H9 (cell line): ENCODE measurements at regions not wholly inside any gene's neighbourhood (a gene's known extent, or its start where the extent isn't known, plus 50 kb on each side); places are given as distances from the start of the nearest gene placed in this dataset.

Experiments used
- DNase-seq: peaks from one replicate; pipeline ENCODE4 v3.0.0-alpha.2; 2017
- H2AFZ ChIP-seq: one replicate; pipeline ENCODE4 v1.6.1; 2013; ENCODE audit warnings: mild to moderate bottlenecking, low read length, control low read depth, moderate library complexity
- H2AK5ac ChIP-seq: 2 replicates; pipeline ENCODE4 v1.6.1; 2013; ENCODE audit warnings: low read length, control low read depth, mixed read lengths; ENCODE audit not compliant: insufficient read length
- H2BK120ac ChIP-seq: one replicate; pipeline ENCODE4 v1.6.1; 2013; ENCODE audit warnings: low read depth, mild to moderate bottlenecking, low read length, control low read depth, inconsistent platforms; ENCODE audit not compliant: poor library complexity, severe bottlenecking
- H2BK12ac ChIP-seq: 2 replicates; pipeline ENCODE4 v1.6.1; 2013; ENCODE audit warnings: low read length, control low read depth, mixed read lengths, low read depth; ENCODE audit not compliant: insufficient read length
- H2BK15ac ChIP-seq: 2 replicates; pipeline ENCODE4 v1.6.1; 2013; ENCODE audit warnings: low read depth, low read length, control low read depth
- H2BK20ac ChIP-seq: one replicate; pipeline ENCODE4 v1.6.1; 2013; ENCODE audit warnings: low read depth, mild to moderate bottlenecking, low read length, control low read depth, inconsistent platforms; ENCODE audit not compliant: poor library complexity, severe bottlenecking
- H2BK5ac ChIP-seq: 2 replicates; pipeline ENCODE4 v1.6.1; 2013; ENCODE audit warnings: low read length, control low read depth, mixed read lengths; ENCODE audit not compliant: insufficient read length
- H3K14ac ChIP-seq: 2 replicates; pipeline ENCODE4 v1.6.1; 2013; ENCODE audit warnings: low read length, control low read depth; ENCODE audit not compliant: insufficient read depth
- H3K18ac ChIP-seq: 2 replicates; pipeline ENCODE4 v1.6.1; 2013; ENCODE audit warnings: low read depth, mild to moderate bottlenecking, mixed read lengths, low read length, control low read depth; ENCODE audit not compliant: insufficient read length
- H3K23ac ChIP-seq: 2 replicates; pipeline ENCODE4 v1.6.1; 2013; ENCODE audit warnings: low read length, control low read depth, mixed read lengths, low read depth; ENCODE audit not compliant: insufficient read length
- H3K23me2 ChIP-seq: 2 replicates; pipeline ENCODE4 v1.6.1; 2013; ENCODE audit warnings: low read depth, mild to moderate bottlenecking, mixed read lengths, low read length, control low read depth; ENCODE audit not compliant: insufficient read length, poor library complexity, severe bottlenecking
- H3K27ac ChIP-seq: 2 replicates; pipeline ENCODE4 v1.5.1; 2013; ENCODE audit warnings: low read length, control low read depth, mixed read lengths, low read depth; ENCODE audit not compliant: insufficient read length
- H3K27me3 ChIP-seq: 2 replicates; pipeline ENCODE4 v1.6.1; 2013; ENCODE audit warnings: low read length, control low read depth, inconsistent platforms; ENCODE audit not compliant: insufficient read depth
- H3K4ac ChIP-seq: 2 replicates; pipeline ENCODE4 v1.6.1; 2013; ENCODE audit warnings: low read depth, mild to moderate bottlenecking, control low read depth, inconsistent platforms, low read length, moderate library complexity
- H3K4me1 ChIP-seq: 2 replicates; pipeline ENCODE4 v1.6.1; 2013; ENCODE audit warnings: low read length, control low read depth, inconsistent platforms; ENCODE audit not compliant: insufficient read depth
- H3K4me2 ChIP-seq: 2 replicates; pipeline ENCODE4 v1.6.1; 2013; ENCODE audit warnings: low read length, control low read depth, mixed read lengths; ENCODE audit not compliant: insufficient read length, insufficient read depth
- H3K56ac ChIP-seq: 2 replicates; pipeline ENCODE4 v1.6.1; 2013; ENCODE audit warnings: low read depth, mild to moderate bottlenecking, mixed read lengths, low read length, control low read depth; ENCODE audit not compliant: insufficient read length
- H3K79me1 ChIP-seq: 2 replicates; pipeline ENCODE4 v1.6.1; 2013; ENCODE audit warnings: low read depth, mild to moderate bottlenecking, moderate library complexity, low read length, control low read depth, inconsistent platforms; ENCODE audit not compliant: insufficient read depth, poor library complexity, severe bottlenecking
- H3K79me2 ChIP-seq: 2 replicates; pipeline ENCODE4 v1.6.1; 2013; ENCODE audit warnings: low read length, control low read depth, inconsistent platforms; ENCODE audit not compliant: insufficient read depth
- H3K9ac ChIP-seq: 2 replicates; pipeline ENCODE4 v1.6.1; 2013; ENCODE audit warnings: low read length, control low read depth, mixed read lengths; ENCODE audit not compliant: insufficient read length; ENCODE audit errors: extremely low read depth
- H3K9me3 ChIP-seq: one replicate; pipeline ENCODE4 v1.6.1; 2013; ENCODE audit warnings: low read depth, low read length, inconsistent platforms; ENCODE audit not compliant: control insufficient read depth
- H3T11ph ChIP-seq: one replicate; pipeline ENCODE4 v1.6.1; 2013; ENCODE audit warnings: mild to moderate bottlenecking, low read length, control low read depth, inconsistent platforms
- H4K20me1 ChIP-seq: one replicate; pipeline ENCODE4 v1.6.1; 2013; ENCODE audit not compliant: control insufficient read depth, insufficient read length, insufficient read depth
- H4K5ac ChIP-seq: 2 replicates; pipeline ENCODE4 v1.6.1; 2013; ENCODE audit warnings: low read depth, mild to moderate bottlenecking, mixed read lengths, low read length, control low read depth; ENCODE audit not compliant: insufficient read length
- H4K8ac ChIP-seq: replicated peaks from 2 replicates; pipeline ENCODE4 v1.6.1; 2013; ENCODE audit warnings: low read length, control low read depth, mixed read lengths, low read depth; ENCODE audit not compliant: insufficient read length
- H4K91ac ChIP-seq: 2 replicates; pipeline ENCODE4 v1.6.1; 2013; ENCODE audit warnings: low read depth, mild to moderate bottlenecking, moderate library complexity, mixed read lengths, low read length, control low read depth; ENCODE audit not compliant: insufficient read length
- H3K27ac Mint-ChIP-seq, 3 experiments: 2 replicates in 2 of 3; 3 replicates in 1 of 3; pipeline ENCODE4 v1.8.0; 2020 to 2021; ENCODE audit warnings: mixed read lengths in 3 of 3, mild to moderate bottlenecking in 1 of 3, moderate library complexity in 1 of 3
- H3K27me3 Mint-ChIP-seq: 2 replicates; pipeline ENCODE4 v1.8.0; 2021; ENCODE audit warnings: low read depth, mild to moderate bottlenecking, moderate library complexity, mixed read lengths
- H3K36me3 Mint-ChIP-seq, 3 experiments: 2 replicates in 2 of 3; 3 replicates in 1 of 3; pipeline ENCODE4 v1.8.0; 2020 to 2021; ENCODE audit warnings: low read depth in 3 of 3, mixed read lengths in 3 of 3; ENCODE audit not compliant: insufficient read depth in 1 of 3
- H3K4me1 Mint-ChIP-seq, 2 experiments: 2 replicates each; pipeline ENCODE4 v1.8.0; 2020; ENCODE audit warnings: mixed read lengths in 2 of 2
- H3K4me3 Mint-ChIP-seq, 2 experiments: 2 replicates in 1 of 2; 3 replicates in 1 of 2; pipeline ENCODE4 v1.8.0; 2020 to 2021; ENCODE audit warnings: mild to moderate bottlenecking in 2 of 2, mixed read lengths in 2 of 2, moderate library complexity in 1 of 2
- H3K9me3 Mint-ChIP-seq, 2 experiments: 2 replicates in 1 of 2; 3 replicates in 1 of 2; pipeline ENCODE4 v1.8.0; 2020; ENCODE audit warnings: mild to moderate bottlenecking in 2 of 2, mixed read lengths in 2 of 2, moderate library complexity in 1 of 2
- WGBS: extraction: QIAGEN DNeasy Blood & Tissue Kit; methylation state at CpG from one replicate; pipeline ENCODE4 v1.1.7; 2013; ENCODE audit warnings: missing lambda C conversion rate, low lambda C conversion rate, mixed read lengths; ENCODE audit not compliant: insufficient read length; ENCODE audit errors: extremely low coverage; 5-methylcytosine and 5-hydroxymethylcytosine counted together
- TF ChIP-seq, protein P1 (sequence below): fragments of 200-600 bp; sonication (generic); conservative IDR thresholded peaks from 3 replicates; pipeline ENCODE4 v1.8.0; 2021; ENCODE audit warnings: antibody characterized with exemption, mild to moderate bottlenecking

DNA sequence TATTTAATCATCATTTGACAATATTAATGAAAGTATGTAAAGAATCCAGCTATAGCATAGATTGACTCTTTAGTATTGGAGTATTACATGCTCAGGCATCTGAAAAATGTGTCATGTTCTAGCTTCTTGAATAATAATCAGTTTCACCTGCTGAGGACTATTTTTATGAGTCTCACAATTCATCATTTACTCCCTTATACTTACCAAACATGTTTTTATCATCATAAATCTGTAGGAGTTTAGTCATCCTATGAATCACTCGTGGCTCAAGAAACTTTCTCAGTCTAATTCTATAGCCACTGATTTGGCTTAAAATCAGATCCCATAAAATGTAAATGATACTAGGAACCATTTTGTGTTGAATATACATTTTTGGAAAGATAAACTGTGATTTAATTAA is 1616.1 kb downstream of the C4orf33 start:
- Histone ChIP-seq H3K23ac (no peak overlapping the region), H2BK15ac (no peak overlapping the region), H3K4me1 (no peaks in the 10 kb centered on the region), H2BK12ac (no peak overlapping the region), H4K91ac (no peak overlapping the region), H3K4me2 (no peak overlapping the region), H3K27me3 (no peaks in the 10 kb centered on the region), H3K56ac (no peak overlapping the region), H2BK20ac (no peak overlapping the region), H3K18ac (no peak overlapping the region), H3K14ac (no peak overlapping the region), H4K20me1 (no peaks in the 10 kb centered on the region), H2AK5ac (no peak overlapping the region), H2BK120ac (no peak overlapping the region), H2BK5ac (no peak overlapping the region), H3K79me2 (no peaks in the 10 kb centered on the region), H3K27ac (no peak overlapping the region), H3K9me3 (no peaks in the 10 kb centered on the region), H3K4ac (no peak overlapping the region), H3T11ph (no peak overlapping the region), H4K5ac (no peak overlapping the region), H2AFZ (no peak overlapping the region), H4K8ac (no peak overlapping the region), H3K79me1 (no peaks in the 10 kb centered on the region), H3K9ac (no peak overlapping the region), H3K23me2 (no peaks in the 10 kb centered on the region)
- peaks cover 3 to 19% (median 5%) of the 10 kb centered on the region in 3 experiments; a peak in 6 of 7 replicates for H3K36me3 Mint-ChIP-seq
- peaks cover 8 to 10% of the 10 kb centered on the region in 2 experiments for H3K9me3 Mint-ChIP-seq
- DNase-seq, result no peak
- H3K27me3 Mint-ChIP-seq, result no peaks in the 10 kb centered on the region
- H3K4me3 Mint-ChIP-seq, result no peak overlapping the region
- H3K4me1 Mint-ChIP-seq, result no peaks in the 10 kb centered on the region
- TF ChIP-seq, protein P1, sequence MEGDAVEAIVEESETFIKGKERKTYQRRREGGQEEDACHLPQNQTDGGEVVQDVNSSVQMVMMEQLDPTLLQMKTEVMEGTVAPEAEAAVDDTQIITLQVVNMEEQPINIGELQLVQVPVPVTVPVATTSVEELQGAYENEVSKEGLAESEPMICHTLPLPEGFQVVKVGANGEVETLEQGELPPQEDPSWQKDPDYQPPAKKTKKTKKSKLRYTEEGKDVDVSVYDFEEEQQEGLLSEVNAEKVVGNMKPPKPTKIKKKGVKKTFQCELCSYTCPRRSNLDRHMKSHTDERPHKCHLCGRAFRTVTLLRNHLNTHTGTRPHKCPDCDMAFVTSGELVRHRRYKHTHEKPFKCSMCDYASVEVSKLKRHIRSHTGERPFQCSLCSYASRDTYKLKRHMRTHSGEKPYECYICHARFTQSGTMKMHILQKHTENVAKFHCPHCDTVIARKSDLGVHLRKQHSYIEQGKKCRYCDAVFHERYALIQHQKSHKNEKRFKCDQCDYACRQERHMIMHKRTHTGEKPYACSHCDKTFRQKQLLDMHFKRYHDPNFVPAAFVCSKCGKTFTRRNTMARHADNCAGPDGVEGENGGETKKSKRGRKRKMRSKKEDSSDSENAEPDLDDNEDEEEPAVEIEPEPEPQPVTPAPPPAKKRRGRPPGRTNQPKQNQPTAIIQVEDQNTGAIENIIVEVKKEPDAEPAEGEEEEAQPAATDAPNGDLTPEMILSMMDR, result no peak
- no CpG with 5 or more reads among the region's 1 CpG for WGBS
- no peak overlapping the region for H3K27ac Mint-ChIP-seq
